Bone marrow (tissue), 2 donors: ENCODE measurements at regions not wholly inside any gene's neighbourhood (a gene's known extent, or its start where the extent isn't known, plus 50 kb on each side); places are given as distances from the start of the nearest gene placed in this dataset.

Experiments used
- DNase-seq, 2 donors: peaks; one replicate each; lab custom pipeline; 2025; lab: John Stamatoyannopoulos, UW

DNA sequence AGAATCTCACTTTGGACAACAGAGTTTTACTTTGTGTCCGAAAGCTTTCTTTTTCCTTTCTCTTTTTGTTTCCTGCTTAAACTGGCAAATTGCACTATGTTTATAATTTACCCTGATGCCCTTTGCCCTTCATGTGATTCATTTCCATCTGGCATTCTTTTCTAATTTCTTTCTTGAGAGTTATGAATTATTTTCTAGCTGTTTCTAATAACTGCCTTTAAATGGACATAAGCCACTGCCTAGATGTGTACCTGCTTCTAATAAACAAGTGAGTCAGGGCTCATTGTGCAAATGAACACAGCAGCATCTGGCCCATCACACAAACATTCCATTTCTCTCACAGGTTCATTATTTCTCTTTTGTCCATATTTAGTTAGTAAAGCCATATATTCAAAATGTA lies 242.3 kb upstream of the GPRIN3 start:
- DNase-seq, result no peak

DNA sequence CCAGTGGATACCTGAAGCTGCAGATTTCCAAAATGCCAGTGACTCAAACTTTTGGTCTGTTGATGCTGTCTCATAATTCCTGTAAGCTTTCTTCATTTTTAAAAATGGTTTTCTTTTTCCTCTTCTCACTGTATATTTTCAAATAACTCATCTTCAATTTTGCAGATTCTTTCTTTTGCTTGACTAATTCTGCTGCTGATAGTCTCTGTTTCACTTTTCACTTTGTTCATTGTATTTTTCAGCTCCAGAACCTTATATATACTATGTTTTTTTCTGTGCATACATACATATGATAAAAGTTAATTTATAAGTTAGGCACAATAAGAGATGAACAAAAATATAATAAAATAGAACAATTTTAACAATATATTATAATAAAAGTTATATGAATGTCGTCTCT lies 237.7 kb upstream of the GPRIN3 start:
- no peak for DNase-seq

DNA sequence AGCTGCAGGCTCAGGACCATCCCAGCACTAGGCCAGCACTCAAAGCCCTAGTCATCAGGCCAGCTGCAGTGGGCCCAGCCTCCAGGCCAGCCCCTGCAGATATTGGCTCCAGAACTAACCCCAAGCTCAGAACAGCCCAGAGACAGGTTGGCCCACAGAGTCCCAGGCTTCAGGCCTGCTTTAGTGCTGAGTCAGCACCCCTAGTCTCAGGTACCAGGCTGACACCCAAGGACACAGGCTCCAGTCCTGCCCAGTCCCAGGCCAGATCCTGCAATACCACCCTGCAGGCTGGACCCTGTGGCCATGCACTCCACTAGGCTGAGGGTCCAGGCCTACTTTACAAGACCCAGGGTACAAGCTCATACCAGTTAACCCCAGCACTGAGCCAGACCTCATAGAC lies 234.4 kb upstream of the GPRIN3 start:
- DNase-seq, result no peak

DNA sequence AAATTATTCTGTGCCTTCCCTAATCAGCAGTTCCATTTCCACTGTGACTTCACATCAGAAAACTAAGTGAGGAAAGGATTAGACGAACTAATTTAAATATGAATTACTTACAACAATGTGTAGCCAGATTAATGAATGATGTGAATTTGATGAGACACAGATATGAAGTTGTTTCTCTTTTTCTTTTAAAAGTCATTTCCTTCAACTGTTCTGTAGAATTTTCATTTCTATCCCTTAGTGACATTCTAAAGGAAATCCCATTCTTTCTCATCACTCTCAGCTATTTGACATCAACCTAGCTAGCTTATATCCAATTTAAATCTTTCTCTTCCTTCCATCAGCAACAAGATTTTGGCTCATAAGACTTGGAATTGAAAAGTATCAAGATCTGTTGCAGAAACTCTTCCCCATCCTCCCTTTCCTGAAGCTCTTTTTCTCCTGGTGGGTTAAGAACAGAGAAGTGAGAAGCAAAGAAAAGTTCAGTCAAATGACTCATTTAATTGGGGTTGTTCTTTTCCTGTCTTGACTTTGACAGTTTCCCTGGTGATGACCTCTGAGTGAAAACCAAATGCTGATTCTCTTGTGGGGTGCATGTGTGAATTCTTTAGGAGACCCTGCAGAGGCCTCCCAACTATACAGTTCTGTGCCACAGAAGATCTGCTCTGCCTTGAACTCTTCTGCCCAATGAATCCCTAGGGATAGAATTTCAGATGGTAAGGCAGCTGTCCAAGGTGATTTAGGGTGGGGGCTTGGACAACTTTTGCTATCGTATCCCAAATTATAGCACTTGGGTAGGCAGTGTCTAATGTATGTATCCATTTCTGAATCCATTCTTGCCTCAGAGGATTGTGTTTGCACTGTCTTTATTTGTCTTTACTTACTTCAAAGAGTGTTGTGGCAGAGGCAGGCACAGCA lies 232.5 kb upstream of the GPRIN3 start:
- peak in 1 of 2 donors; percentile 49 for DNase-seq

DNA sequence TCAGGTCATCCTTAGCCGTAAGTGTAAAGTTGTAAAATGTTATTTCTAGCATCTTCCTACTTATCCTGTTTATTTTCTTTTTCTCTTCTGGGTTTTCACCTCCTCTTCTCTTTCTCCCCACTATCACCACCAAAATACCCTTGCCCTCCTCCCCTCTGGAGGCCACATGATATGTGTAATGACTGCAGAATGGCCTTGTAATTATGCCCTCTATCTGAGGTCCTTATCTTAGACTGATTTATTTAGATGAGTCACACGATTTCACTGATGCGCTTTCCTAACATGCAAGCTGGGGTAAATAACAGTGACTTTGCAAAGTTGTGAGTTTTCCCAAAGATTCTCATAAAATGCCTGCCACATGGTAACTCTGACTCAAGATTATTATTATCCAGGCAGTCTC lies 231.8 kb upstream of the GPRIN3 start:
- DNase-seq, result no peak

DNA sequence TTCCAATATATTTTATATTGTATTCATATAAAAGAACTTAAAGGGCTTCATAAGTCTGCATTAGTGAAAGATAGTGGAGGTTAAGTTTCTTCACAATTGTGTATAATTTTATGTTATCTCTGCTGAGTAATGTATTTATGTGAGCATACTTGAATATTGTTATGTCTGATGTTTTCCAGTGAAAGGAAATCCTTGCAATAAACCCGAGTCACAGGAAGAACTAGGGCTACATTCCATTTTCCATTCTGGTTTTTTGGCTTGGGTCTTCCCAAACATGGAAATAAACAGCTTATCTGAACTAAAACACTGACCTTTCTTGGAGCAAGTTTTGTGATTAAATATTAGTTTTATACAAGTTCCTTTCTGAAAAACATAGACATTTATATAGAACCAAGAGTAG lies 231.3 kb upstream of the GPRIN3 start:
- DNase-seq, result no peak

DNA sequence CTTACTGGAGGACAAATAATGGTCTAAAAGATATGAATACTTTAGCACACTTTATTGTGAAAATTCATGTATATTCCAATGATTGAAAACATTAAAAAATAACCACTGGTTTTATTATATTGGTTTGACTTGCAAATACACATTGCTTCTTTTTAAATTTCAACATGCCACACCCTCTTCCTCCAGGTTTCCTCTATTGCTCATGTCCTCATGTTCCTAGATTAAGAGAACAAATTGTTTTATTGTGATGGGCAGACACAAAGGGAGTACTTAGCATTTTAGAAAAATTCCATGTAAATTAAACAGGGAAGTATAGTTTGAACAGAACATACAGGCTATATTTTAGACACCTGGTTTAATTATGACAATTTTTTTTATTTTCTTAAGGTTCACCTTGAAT lies 230.6 kb upstream of the GPRIN3 start:
- no peak for DNase-seq

DNA sequence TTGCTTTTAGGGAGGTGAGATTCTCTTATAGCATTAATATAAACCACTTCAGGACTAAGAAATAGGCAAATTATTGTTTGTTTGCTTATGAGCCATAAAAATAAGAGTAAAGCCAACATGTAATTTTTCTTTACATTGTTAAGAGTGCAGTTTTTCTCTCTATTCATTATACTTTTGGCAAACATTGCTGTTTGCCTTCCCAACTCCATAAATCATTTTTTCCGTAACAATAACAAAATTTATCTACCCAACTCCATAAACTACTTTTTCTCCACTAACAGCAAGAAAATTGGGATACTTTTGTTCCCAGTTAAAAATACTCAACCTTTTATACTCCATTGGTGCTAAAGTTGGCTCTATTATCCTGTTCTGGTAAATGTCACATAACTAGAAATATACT lies 229.7 kb upstream of the GPRIN3 start:
- DNase-seq, result no peak

DNA sequence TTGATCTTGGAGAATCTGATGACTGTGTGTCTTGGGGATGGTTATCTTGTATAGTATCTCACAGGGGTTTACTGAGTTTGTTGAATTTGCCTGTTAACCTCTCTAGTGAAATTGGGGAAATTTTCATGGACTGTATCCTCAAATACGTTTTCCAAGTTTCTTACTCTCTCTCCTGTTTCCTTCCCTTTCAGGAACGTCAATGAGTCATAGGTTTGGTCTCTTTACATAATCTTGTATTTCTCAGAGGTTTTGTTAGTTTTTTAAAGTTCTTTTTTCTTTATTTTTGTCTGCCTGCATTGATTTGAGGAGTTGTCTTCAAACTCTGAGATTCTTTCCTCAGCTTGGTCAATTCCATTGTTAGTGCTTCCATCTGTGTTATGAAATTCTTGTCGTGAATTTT lies 227.7 kb upstream of the GPRIN3 start:
- DNase-seq, result no peak

DNA sequence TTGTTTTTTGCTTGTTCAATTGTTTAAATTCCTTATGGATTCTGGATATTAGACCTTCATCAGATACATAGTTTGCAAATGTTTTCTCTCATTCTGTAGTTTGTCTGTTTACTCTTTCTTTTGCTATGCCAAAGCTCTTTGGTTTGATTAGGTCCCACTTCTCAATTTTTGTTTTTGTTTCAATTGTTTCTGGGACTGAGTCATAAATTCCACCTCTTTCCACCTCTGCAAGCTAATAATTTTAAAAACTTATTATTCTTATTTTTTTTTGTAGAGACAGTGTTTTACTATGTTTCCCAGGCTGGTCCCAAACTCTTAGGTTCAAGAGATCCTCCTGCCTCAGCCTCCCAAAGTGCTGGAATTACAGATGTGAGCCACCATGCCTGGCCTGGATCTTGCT lies 226.8 kb upstream of the GPRIN3 start:
- DNase-seq, result no peak

DNA sequence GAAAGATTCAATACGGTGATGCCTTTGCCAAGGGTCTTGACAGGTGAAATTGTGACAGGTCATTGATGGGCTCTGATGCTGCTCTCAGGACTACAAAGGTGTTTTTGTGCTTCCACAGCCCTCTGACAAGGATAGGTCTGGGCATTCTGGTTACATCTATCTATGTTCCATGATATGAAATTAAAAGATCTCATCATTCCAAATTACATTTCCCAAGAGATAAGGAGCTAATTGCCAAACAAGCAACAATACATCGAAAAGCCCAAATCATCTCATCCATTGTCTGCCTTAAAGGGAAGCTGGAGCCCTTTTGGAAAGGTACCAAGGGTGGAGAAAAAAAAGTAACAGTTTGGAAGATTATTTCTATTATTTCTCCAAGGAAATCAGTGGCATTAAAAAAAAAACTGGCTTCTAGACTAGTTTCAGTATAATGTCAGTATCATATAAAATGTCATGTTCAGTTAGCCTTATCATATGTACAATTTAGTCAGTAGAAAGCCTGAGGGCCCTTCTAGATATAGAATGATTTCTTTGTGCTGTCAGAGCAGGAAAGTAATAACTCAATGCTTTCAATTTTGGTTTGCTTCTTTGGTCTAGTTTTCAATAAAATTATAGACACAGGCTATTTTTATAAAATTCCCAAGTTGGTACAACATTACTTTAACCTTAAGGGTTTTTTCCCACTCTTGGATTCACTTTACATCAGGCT lies 224.5 kb upstream of the GPRIN3 start:
- no peak for DNase-seq

DNA sequence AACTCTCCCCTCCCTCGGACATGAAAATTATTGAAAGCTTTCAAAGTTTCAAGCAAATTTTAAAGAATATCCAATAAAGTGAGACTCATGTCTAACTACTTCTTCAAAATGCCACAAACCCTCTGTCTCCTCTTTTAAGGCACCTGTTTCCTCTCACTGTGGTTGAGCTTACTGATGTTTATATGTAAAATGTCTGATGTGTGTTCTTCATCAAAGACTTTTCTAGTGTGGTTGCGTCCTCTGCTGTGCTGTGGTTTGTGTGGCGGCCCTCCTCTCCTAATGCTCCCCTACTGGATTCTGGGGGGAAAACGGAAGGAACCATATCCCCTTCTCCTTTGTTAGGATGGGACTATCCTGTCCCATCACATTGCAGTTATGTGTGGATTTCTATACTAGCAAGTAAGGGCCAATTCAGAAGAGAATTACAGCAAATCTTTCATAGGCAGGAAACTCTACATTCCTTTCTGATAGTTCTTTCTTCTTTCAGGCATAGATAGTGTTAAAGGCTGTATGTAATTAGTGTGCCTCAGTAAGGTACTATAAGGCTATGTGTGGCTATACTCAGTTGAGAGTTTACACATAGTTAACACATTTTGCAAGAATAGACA lies 221.0 kb upstream of the GPRIN3 start:
- DNase-seq, result peak in 1 of 2 donors; percentile 51

DNA sequence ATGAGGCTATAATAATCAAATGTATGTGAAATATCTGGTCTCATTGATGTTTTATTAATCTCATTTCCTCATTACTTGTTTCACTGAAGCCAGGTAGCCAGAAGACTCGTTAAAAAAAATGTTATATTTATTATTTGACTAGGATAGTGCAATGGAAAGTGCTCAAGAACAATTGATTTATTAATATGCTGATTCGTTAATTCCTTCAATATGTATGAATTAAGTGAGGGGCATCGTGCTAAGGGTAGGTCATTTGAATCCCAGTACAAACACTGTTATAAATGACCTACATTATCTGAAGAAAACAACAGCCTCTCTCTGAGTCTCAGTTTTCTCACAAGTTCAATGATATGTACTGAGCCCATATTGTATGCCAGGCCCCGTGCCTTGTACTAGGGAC lies 214.2 kb upstream of the GPRIN3 start:
- no peak for DNase-seq

DNA sequence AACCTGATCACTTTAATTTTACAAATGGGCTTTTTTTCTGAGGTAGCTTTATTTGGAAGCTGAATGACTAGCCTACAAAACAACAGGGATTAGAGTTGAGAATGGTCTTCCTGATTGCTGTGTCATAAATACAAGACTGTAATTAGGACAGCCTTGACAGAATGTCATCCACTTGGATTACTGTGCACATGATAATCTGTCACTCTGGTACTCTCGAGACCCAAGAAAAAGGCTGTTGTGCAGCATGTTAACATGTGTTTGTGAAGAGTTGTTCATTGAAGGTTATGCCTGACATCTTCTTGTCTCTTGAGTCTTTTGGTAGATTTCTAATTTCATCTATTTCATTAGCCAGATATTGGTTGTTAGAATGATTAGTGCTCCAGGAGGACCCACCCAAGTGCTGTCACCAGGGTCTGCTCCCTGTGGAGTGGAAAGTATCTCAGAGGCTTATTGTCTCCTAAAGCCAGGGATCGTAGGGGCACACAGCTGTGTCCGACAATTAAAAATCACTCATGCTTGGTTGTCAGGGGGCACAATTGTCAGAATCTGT lies 212.2 kb upstream of the GPRIN3 start:
- DNase-seq, result no peak

DNA sequence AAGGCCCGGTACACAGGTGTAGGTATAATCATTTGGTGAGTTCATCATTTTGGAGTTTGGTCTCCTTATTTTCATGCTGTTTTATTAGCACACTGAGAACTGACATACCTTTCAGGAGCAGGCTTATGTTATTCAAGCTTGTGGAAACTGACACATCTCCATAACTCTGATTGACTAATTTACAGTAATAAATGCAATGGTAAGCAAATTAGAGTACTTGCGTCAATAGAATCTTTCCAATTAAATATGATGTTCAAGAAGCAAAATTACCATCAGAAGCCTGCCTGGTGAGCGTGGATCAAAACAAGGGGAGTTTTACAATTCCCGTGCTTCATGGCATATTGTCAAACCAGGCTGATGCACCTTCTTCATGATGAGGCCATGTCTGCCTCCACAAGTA lies 210.7 kb upstream of the GPRIN3 start:
- DNase-seq, result no peak

DNA sequence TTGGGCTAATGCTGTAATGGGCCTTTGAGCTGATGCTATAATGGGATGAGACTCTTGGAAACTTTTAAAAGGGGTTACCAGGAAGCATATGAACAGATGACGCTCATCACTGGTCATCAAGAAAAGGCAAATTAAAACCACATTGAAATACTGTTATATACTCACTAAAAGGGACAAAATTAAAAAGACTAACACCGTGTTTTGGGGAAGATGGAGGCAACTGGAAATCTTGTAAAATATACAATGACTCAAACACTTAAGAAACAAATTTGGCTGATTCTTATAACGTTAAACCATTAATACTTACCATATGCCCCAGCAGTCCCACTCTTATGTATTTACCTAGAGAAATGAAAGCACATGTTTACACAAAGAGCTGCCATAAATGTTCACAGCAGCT lies 207.2 kb upstream of the GPRIN3 start:
- DNase-seq, result no peak

DNA sequence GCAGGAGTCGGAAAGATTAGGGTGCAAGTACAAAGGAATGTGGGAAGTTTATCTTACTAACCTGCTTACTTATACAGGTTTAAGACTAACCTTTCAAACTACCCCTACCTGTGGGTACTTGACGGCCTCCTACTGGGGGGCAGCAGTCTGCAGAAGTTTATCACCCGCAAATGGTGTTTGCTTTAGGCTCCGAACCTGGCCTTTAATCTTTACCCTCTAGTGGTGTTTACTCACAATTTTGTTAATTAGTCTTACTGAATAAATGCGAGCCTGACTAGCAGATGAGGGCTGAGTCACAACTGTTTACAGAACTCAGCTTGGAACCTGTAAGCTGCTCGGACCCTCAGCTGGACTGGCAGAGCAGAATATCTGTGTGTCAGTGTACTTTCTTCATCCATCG lies 204.2 kb upstream of the GPRIN3 start:
- DNase-seq, result no peak

DNA sequence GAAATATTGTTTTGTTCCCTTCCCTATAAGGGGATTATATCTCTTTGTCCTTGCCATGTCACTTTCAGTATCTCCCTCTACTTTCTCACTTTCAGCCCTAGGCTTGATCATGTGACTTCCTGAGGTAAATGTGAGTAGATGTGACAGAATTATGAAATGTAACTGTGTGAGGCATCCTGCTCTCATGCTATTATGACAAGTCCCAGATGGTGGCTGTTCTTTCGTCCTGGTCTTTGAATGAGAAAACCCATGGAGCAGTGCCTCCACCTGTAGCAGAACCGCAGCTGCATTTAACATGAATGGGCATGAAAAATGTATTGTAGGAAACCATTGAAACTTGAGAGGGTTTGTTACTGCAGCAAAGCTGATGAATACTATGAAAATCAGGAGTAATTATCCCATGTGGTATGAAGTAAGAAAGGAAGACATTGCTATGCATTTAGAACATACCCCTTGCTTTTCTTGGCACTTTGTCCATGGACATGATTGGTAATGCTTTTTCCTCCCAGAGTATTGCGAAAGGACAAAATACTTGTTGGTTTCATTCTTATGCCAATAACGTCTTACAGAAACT lies 202.2 kb upstream of the GPRIN3 start:
- peak in 1 of 2 donors; percentile 72 for DNase-seq

DNA sequence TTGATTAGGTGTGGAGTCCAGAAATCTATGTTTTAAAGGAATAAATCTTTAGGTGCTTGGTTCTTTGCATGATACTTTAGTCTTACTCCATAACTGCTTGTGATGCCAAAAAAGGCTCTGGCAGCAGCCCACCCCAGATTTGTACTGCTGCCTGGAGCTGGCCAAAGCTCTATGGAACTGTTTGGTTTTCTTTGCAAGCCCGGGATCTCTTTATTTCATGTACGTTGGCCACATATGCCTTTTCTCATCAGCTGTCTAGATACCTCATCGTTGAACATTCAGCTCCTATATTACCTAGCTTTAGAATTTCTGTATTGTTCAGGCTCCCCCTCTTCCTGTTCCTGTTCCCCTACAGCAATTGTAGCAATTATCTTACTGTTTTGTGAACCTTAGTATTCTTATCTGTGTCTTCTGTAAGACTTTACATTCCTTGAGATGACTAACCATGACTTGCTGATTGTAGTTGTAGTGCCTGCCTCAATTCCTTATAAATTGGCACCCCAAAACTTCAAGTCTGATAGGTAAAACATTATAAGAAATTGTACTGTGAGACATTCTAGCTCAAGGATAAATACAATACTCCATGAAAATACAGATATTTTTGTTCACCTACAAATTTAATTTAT lies 199.4 kb upstream of the GPRIN3 start:
- no peak for DNase-seq

DNA sequence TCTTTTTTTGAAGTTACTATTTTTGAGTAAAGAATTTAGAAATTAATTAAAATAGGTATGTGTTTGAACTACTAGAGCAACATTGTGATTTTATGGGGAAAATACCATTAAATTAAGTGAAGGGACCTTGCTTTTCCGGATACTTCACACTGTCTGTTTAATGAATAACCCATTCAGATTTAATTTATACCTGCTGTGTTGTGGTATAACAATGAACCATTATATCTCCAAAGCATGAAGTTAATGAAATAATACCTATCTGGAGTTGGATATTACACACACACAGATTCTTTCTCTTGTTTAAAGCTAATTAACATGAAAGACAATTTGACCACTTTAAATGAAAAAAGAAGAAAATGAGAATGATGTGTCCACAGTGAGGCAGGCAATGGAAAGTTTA lies 195.0 kb upstream of the GPRIN3 start:
- DNase-seq, result no peak

DNA sequence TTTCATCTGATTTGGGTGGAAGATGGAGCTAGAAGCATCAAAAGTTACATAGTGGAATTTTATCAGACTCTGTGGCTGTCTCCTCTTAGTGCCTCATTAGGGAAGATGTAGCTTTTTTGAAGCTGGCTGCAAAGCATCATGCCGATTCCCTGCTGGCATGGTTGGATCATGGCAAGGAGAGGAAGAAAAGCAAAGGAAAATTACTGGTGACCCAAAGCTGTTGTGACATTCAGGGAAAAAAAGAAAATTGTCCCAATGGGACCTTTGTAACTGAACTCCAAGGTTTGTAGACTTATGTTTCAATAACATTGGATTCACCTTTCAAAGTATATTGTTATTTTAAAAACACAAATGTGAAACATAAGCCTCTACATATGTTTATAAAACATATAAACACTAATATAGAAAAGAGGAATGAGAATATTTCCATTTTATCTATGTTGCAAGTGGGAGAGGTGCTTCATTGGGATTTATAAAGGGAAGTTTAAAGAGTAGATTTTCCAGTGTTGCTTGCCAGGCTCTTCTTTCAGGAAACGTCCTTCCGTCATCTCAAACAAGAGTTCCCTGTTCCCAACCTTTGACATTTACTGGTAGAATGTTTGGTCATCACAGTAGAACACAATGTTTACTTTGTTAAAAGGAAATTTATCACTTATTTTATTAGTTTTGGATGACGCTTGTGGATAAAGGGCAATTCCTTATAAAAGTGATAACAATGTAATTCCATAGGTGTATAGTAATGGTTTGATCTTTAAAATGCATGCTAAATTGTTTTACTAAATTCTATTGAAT lies 190.1 kb upstream of the GPRIN3 start:
- DNase-seq, result no peak
